ENCODE measurements at regions not wholly inside any gene's neighbourhood (a gene's known extent, or its start where the extent isn't known, plus 50 kb on each side); places are given as distances from the start of the nearest gene placed in this dataset.
"Not testable (repeated sequence)": the region's sequence is repeated elsewhere in the genome, so short reads cannot be mapped to it uniquely, and the experiment has no call there.

DNA sequence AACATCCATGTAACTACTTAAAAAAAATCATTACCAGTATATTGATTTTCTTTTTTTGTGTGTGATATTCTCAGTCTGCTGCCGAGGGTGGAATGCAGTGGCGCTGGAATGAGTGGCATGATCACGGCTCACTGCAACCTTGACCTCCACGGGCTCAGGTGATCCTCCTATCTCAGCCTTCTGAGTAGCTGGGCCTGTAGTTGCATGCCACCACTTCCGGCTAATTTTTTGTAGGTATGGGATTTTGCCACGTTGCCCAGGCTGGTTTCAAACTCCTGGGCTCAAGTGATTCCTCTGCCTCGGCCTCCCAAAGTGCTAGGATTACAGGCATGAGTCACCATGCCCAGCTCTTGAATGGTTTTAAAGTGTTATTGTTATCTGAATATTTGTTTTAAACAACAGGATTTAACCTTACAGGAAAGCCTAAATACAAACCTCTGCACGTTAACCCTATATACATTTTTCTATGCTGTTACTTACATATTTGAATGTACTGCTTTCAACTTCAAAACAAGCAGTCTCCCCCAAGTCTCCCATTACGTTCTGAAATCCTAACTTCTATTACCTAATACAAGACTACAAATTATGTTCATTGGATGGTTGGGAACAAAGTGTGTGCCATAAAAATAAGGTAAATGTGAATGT is 61.7 kb downstream of the KPNA2 start:
- no peak for DNase-seq (ENCODE audit: low read depth in 2 of 3, low spot score in 1 of 3)

DNA sequence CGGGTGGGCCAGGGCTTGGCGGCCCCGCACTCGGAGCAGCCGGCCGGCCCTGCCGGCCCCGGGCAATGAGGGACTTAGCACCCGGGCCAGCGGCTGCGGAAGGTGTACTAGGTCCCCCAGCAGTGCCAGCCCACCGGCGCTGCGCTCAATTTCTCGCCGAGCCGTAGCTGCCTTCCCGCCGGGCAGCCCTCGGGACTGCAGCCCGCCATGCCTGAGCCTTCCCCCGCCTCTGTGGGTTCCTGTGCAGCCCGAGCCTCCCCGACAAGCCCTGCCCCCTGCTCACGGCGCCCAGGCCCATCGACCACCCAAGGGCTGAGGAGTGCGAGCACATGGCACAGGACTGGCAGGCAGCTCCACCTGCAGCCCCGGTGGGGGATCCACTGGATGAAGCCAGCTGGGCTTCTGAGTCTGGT is 63.8 kb downstream of the KPNA2 start:
- DNase-seq (ENCODE audit: low read depth in 2 of 3, low spot score in 1 of 3): not testable (repeated sequence)

DNA sequence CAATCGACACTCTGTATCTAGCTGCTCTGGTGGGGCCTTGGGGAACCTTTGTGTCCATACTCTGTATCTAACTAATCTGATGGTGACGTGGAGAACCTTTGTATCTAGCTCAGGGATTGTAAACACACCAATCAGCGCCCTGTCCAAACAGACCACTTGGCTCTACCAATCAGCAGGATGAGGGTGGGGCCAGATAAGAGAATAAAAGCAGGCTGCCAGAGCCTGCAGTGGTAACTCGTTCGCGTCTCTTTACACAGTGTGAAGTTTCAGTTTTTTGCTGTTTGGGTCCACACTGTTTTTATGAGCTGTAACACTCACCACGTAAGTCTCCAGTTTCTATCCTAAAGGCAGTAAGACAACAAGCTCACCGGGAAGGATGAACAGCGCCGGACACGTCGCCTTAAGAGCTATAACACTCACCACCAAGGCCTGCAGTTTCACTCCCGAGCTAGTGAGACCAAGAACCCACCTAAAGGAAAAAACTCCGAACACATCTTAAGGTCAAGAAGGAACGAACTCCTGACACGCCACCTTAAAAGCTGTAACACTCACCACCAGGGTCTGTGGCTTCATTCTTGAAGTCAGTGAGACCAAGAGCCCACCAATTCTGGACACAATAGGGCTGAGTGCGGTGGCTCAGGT is 64.6 kb downstream of the KPNA2 start:
- DNase-seq (ENCODE audit: low read depth in 2 of 3, low spot score in 1 of 3): no peak

DNA sequence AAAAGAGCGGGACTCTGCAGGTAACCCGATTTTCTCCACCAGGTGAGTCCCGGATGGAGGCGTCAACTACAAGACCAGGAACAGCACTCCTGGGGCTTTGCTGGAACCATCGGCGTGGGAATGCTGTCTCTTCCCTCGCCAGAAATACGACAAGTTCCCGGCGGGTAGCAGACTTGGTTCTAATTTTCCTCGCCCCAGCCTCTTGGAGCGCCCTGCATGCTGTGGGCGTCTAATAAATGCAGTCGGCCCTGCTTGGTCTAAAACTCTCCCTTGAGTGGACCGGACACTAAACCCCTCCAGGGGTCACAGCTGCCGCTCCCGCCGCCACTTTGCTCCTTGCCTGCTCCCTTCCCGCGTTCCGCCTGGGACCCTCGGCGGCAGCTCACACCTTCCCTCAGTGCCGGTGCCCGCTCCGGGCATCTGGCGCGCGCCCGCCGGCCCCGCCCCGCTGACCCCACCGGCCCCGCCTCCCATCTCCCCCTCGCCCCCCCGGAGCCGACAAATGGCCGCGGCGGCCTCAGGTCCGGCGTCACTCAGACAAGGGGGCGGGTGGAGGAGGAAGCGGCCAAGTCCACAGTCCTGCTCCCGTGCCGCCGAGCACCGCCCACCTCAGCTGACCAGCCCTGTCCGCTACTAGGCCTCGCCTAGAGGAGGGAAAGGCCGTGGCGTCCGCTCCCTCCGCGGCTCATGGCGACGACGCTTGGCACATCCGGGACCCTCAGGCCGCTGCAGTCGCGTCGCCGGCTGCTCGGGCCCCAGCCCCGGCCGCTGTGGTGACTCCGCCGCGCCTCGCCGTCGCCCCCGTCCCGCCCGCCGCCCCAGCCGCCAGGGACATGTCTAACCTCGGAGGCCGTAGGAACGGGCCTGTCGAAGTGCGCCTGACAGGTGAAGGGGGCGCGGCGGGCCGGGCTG is 65.8 kb downstream of the KPNA2 start:
- peak; percentile 32 to 61 (median 42) for DNase-seq (ENCODE audit: low read depth in 2 of 3, low spot score in 1 of 3)

DNA sequence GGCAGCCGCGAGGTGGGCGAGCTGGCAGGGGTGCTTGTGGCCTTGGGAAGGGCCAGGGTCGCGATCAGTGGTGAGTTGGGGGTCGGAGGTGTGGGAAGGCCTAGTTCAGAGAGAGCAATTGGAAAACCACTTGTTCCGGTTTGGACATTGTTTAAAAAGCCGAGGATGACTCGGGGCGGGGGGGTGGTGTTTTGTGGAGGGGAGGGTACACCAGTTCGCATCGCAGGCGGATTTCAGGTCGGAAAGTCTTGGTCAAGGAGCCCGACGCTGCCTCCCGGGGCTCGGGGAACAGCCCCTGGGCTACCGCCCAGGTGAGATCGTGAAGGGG is 66.4 kb downstream of the KPNA2 start:
- DNase-seq (ENCODE audit: low read depth in 2 of 3, low spot score in 1 of 3): no peak

DNA sequence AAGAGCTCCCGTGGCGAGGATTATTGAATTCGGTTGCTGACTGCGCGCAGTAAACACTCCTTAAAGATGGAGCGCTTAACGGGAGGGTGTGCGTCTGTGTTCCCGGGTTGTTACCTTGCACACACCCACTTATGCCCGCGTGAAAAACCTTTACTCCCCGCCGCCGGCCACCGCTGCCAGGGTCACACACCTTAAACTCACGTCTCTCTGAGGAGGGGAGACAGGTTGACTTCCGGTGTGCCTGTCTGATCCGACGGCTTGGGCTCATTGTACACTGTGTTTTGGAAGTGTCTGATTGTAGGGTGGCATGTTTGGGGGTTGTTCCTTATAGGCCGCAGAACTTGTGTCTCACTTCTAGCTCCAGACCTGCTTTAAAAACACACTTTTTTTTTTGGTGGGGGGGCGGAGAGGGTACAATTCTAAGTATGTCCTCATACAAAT is 66.8 kb downstream of the KPNA2 start:
- no peak for DNase-seq (ENCODE audit: low read depth in 2 of 3, low spot score in 1 of 3)

DNA sequence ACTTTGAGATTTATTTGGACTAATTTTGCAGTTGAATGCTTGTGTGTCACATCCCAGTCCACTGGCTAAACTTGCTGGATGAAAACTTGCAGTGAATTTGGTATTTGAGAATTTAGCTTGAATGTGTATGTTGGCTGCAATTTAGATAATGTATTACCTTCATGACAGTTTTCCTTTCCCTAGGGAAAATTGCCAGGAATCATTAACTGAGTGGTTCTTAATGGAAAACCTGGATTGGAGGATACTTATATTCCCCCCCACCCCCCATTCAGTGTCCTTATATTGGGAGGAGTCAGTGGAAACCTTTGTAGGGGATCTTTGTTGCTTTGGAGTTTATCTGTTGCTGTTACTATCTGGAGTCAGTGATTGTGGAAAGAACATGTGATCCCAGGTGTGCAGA is 67.6 kb downstream of the KPNA2 start:
- no peak for DNase-seq (ENCODE audit: low read depth in 2 of 3, low spot score in 1 of 3)

DNA sequence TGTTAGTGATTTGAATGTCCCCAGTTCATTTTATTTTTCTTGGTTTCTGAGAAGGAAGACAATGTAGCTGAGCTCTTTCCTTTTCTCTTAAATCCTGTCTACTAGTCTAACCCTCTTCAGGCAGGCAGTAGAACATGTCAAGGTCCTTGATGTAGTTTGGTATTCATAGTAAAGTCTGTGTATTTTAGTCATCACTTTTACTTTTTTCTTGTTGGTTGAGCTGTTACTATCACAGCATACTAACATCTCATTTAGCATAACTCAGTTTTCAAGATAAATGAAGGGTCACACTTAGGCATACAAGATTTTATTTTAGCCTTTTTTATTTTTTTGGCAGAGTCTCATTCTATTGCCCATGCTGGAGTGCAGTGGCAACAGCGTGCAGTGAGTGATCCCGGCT is 70.5 kb downstream of the KPNA2 start:
- no peak for DNase-seq (ENCODE audit: low read depth in 2 of 3, low spot score in 1 of 3)

DNA sequence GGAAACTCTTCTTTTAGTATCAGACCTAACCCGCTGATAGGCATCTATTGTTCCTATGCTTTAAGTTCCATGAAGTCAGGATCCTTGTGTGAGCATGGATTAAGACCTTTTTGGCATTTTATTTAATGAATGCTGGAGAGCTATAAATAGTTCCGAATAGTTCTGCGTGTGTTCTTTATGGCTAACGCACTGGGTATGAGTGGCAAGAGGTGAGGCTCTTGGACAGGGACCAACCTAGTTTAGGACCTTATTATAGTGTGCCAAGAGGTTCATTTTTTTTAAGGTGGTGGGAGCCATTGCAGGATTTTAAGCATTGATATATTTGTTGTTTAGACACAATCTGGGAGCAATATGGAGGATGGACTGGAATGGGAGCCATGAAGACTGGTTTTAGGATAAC is 71.8 kb downstream of the KPNA2 start:
- DNase-seq (ENCODE audit: low read depth in 2 of 3, low spot score in 1 of 3): no peak

DNA sequence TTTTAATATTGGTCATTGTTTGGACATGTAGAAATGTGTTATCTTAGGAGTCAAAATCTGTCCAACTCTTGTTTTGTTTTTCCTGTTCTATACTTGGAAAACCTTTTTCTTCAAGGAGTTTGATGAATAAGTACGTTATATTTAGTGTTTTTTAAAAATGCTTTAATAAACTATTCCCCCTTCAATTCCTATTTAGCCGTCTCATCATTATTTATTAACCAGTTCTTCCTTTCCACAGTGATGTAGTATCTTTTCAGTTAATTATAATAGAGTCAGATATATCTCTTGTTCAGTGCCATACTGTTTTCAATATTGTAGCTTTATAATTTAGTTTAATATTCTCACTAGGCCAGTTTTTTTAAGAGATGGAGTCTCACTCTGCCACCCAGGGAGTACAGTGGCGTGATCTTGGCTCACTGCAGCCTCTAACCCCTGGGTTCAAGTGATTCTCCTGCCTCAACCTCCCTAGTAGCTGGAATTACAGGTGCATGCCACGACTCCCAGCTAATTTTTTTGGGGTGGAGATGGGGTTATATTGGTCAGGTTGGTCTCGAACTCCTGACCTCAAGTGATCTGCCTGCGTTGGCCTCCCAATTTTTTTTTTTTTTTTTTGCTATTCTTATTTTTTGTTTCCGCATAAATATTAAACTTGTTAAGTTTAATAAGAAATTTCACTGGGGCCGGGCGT is 72.9 kb downstream of the KPNA2 start:
- DNase-seq (ENCODE audit: low read depth in 2 of 3, low spot score in 1 of 3): no peak

DNA sequence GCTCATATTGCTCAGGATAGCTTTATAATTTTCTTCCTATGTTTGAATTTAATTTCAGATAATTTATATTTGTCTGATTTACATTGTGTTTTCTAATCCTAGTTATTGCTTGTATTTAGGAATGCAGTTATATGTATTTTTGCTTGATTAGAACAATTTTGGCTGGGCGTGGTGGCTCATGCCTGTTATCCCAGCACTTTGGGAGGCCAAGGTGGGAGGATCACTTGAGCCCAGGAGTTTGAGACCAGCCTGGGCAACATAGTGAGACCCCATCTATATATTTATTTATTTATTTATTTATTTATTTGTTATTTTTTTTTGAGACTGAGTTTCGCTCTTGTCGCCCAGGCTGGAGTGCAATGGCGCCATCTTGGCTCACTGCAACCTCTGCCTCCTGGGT is 73.9 kb downstream of the KPNA2 start:
- not testable (repeated sequence) for DNase-seq (ENCODE audit: low read depth in 2 of 3, low spot score in 1 of 3)

DNA sequence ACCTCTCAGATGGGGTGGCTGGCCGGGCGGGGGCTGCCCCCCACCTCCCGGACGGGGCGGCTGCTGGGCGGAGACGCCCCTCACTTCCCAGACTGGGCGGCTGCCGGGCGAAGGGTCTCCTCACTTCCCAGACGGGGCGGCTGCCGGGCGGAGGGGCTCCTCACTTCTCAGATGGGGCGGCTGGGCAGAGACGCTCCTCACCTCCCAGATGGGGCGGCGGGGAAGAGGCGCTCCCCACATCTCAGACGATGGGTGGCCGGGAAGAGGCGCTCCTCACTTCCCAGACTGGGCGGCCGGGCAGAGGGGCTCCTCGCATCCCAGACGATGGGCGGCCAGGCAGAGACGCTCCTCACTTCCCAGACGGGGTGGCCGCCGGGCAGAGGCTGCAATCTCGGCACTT is 80.7 kb downstream of the KPNA2 start:
- DNase-seq (ENCODE audit: low read depth in 2 of 3, low spot score in 1 of 3): not testable (repeated sequence)

DNA sequence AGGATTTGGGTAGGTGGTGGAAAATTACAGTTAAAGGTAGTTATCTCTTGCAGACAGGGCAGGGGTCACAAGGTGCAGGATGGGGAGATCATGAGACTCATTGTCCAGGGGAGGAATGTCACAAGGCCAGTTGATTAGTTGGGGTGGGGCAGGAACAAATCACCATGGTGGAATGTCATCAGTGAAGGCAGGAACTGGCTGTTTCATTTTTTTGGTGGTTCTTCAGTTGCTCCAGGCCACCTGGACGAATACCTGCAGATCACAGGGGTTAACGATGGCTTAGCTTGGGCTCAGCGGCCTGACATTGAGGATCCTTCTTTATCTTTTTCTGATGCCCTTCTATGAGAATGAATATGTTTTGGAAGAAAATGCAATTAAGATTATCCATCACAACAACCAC is 87.1 kb downstream of the KPNA2 start:
- no peak for DNase-seq (ENCODE audit: low read depth in 2 of 3, low spot score in 1 of 3)

DNA sequence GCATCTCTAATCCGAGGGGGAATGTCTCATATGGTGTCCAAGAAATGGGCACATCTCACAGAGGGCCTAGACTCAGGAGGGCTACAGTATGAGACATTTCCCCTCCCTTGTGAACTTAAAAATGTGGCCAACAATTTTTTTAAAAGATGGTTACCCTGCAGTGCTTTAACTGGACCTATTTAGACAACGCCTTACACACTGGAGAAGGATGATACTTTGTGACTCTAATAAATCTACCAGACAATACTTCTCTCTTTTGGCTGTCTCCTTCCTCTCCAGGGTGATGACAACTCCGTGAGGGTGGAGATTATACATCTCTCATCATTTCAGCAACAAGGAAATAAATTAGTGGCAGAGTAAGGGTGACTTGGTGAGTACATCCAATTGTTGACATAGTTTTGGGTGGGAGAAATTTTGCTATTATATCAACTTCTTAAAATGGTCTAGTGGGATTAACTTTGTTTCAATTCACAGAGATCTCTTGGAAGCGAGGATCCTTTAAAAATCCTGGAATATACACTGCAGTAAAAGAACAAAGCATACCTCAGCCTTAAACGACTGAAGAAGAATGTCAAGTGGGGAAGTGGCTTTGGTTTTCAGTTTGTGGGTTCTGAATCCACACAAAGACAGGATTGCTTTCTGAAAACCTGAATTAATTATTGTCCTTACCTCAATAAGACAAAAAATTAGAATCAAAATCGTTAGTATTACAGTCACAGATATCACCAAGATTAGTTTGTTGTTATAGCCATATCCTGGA is 89.8 kb downstream of the KPNA2 start:
- DNase-seq (ENCODE audit: low read depth in 2 of 3, low spot score in 1 of 3): no peak

DNA sequence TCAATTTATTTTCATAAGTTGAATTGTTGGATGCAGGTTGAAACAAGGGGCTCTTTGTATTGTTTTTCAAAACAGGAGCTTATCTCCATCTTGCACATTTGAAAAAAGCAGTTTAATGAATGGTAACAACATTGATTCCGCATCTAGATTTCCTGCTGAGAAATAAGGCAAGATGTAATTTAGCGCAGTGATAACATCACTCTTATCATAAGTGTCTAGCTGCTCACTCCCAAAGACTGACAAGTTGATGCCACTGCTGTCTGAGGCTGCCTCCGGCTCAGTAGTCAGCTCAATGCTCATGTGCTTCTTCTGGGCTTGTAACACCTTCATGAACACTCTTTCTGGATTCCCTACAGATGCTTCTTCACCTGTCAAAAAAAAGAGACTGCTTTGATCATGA is 92.4 kb downstream of the KPNA2 start:
- DNase-seq (ENCODE audit: low read depth in 2 of 3, low spot score in 1 of 3): no peak

DNA sequence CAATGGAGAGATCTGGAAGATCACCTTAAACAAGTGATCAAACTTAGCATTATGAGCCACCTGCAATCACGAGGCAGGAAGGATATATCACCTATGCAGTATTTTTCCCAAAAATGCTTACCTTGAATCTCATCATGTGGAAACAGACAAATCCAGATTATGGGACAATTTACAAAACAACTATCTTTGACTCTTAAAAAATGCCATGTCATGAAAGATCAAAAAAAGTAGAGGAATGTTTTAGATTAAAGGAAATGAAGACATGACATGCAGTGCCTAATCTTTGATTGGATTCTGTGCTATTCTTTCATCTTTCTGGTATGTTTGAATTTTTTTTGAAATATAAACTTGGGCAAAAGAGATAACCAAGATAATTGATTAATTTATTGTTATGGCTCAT is 95.9 kb downstream of the KPNA2 start:
- DNase-seq (ENCODE audit: low read depth in 2 of 3, low spot score in 1 of 3): no peak

DNA sequence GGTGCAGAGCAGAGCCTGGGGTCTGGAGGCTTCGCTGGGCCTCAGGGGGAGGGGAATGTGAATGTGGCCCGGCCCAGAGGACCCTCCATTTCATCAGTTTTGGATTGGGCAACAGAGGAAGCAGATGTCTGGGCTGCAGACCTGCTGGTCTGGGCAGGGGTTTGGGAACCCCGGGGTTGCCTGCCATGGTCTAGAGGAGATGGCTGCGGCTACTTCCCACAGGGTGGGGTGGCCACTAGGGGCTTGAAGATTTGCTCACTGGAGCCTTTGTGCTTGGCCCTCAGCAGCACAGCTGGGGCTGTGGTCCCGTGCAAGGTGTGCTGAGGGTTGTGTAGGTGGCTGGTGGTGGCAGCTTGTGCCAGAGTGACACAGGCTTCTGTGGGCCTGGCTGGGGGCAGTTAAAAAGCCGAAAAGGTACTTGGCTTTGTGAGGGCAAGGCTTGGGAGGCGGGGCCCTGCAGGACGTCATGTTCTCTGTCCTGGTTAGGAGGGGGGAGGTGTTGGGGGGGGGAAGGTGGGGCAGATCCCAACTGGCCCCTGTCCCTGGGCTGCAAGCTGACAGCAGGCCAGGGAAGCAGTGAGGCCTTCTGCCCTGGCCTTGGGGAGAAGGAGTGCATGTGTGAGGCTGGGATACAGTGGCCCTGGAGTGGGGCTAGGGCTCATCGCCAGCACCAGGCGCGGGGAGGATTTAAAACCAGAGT is 98.0 kb downstream of the KPNA2 start:
- DNase-seq (ENCODE audit: low read depth in 2 of 3, low spot score in 1 of 3): no peak

DNA sequence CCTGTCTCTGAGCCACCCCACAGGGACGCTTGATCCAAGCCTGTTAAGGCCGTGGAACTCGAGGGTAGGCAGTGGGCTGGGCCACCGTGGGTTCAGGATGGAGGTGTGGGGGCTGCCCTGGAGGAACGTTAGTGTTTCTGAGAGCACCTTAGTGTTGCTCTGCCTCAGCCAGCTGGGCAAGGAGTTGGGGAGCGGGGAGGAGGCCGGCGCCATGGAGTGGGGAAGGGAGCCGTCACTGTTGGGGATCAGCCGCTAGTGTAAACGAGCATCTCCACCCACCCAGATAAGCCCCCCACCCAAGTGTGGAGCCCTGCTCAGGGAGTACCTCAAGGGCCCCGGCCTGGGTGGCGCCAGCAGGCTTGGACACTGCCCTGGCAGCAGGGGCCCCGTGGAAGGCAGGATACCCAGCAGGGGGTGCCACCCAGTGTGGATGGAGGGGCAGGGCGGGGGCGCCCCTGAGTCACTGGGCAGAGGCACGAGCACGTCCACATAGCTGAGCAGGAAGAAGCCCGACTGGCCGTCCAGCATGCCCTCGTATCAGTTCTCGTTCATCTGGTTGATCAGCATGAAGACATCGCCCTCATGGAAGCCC is 98.6 kb downstream of the KPNA2 start:
- no peak for DNase-seq (ENCODE audit: low read depth in 2 of 3, low spot score in 1 of 3)

DNA sequence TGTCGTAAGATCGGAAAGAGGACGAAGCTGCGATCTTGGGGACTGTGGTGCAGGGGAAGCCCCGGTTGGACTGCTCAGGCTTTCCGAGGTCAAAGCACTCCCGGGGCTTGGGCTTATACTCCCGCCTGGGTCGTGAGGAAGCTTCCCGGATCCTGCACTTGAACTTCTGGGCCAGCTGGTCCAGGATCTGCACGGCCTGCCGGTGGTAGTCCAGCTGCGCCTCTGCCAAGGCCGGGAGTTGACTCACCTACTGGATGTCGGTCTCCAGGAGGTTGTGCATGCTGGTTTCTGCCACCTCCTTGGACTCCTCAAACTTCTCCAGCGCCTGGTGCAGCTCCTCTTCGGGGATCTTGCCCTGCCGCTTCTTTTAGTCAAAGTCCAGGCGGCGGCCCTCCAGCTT is 99.2 kb downstream of the KPNA2 start:
- no peak for DNase-seq (ENCODE audit: low read depth in 2 of 3, low spot score in 1 of 3)

Measured in stimulated activated CD4-positive, alpha-beta T cell treated with anti-CD3 and anti-CD28 coated beads, Interleukin-12 subunit alpha, Interleukin-12 subunit beta, amount 100 ng/mL, for 48 hours (primary cell).